IMR-90 (cell line): ENCODE measurements at regions not wholly inside any gene's neighbourhood (a gene's known extent, or its start where the extent isn't known, plus 50 kb on each side); places are given as distances from the start of the nearest gene placed in this dataset.

Experiments
- ATAC-seq: fragments of 200-7000 bp; cut with Tn5 transposase; 2 replicates; pipeline ENCODE4 v1.9.1; 2020; ENCODE audit warnings: low read depth, mild to moderate bottlenecking, moderate library complexity
- BruUV-seq: library from RNA; stranded (reverse); fragments of 400-500 nt; replicated peaks from 2 replicates; lab custom pipeline; 2021; lab: Mats Ljungman, UMichigan
- CTCF ChIA-PET: fragments of 300-600 bp; formaldehyde crosslinking; extraction: SDS; loops from one replicate; lab custom pipeline; 2021; ENCODE audit warnings: antibody characterized with exemption; lab: Yijun Ruan, JAX
- POLR2A ChIA-PET: fragments of 300-600 bp; sonication (Branson Sonifier 250); formaldehyde crosslinking; loops from one replicate; lab custom pipeline; 2022; ENCODE audit warnings: antibody characterized with exemption; ENCODE audit not compliant: unreplicated experiment; lab: Charles Lee
- DNase-seq: peaks from one replicate; pipeline ENCODE4 v3.0.0; 2013
- H2AFZ ChIP-seq: replicated peaks from 2 replicates; pipeline ENCODE3; 2013; ENCODE audit warnings: low read length, mild to moderate bottlenecking; ENCODE audit not compliant: poor library complexity
- H2AK5ac ChIP-seq: 2 replicates; pipeline ENCODE4 v1.6.1; 2013; ENCODE audit warnings: low read depth, low read length, inconsistent platforms
- H2AK9ac ChIP-seq: replicated peaks from 2 replicates; pipeline ENCODE3; 2013; ENCODE audit warnings: mild to moderate bottlenecking, low read depth, low read length, moderate library complexity; ENCODE audit not compliant: poor library complexity
- H2BK120ac ChIP-seq: 2 replicates; pipeline ENCODE4 v1.6.1; 2013; ENCODE audit warnings: low read depth, low read length, inconsistent platforms
- H2BK15ac ChIP-seq: 3 replicates; pipeline ENCODE4 v1.6.1; 2013; ENCODE audit warnings: low read depth, low read length, inconsistent platforms
- H2BK20ac ChIP-seq: 2 replicates; pipeline ENCODE4 v1.6.1; 2013; ENCODE audit warnings: low read depth, mild to moderate bottlenecking, inconsistent platforms, low read length, moderate library complexity
- H2BK5ac ChIP-seq: 2 replicates; pipeline ENCODE4 v1.6.1; 2013; ENCODE audit warnings: mild to moderate bottlenecking, low read depth, low read length, inconsistent platforms; ENCODE audit not compliant: poor library complexity, severe bottlenecking
- H3K14ac ChIP-seq: replicated peaks from 2 replicates; pipeline ENCODE4 v1.6.1; 2013; ENCODE audit warnings: low read depth, low read length, inconsistent platforms
- H3K18ac ChIP-seq: 2 replicates; pipeline ENCODE4 v1.6.1; 2013; ENCODE audit warnings: low read depth, low read length, control low read depth
- H3K23ac ChIP-seq: 2 replicates; pipeline ENCODE4 v1.6.1; 2013; ENCODE audit warnings: low read depth, low read length, inconsistent platforms
- H3K27ac ChIP-seq: 2 replicates; pipeline ENCODE4 v1.5.1; 2013; ENCODE audit warnings: mild to moderate bottlenecking, control low read depth, low read length; ENCODE audit not compliant: insufficient read depth
- H3K27me3 ChIP-seq: 2 replicates; pipeline ENCODE4 v1.6.1; 2013; ENCODE audit warnings: low read length; ENCODE audit not compliant: control insufficient read depth, insufficient read depth
- H3K36me3 ChIP-seq: 2 replicates; pipeline ENCODE4 v1.6.1; 2013; ENCODE audit warnings: low read length, mixed read lengths; ENCODE audit not compliant: control insufficient read depth, insufficient read depth
- H3K4ac ChIP-seq: 2 replicates; pipeline ENCODE4 v1.6.1; 2013; ENCODE audit warnings: low read depth, low read length, inconsistent platforms
- H3K4me1 ChIP-seq: 2 replicates; pipeline ENCODE4 v1.6.1; 2013; ENCODE audit warnings: low read length, mixed read lengths; ENCODE audit not compliant: control insufficient read depth, insufficient read depth
- H3K4me2 ChIP-seq: 2 replicates; pipeline ENCODE4 v1.6.1; 2013; ENCODE audit warnings: low read depth, mild to moderate bottlenecking, control low read depth, low read length, moderate library complexity
- H3K4me3 ChIP-seq: 2 replicates; pipeline ENCODE4 v1.5.1; 2013; ENCODE audit warnings: low read depth, mild to moderate bottlenecking, control low read depth, low read length, moderate library complexity; ENCODE audit not compliant: insufficient read depth
- H3K56ac ChIP-seq: 2 replicates; pipeline ENCODE4 v1.6.1; 2013; ENCODE audit warnings: low read length, inconsistent platforms; ENCODE audit not compliant: insufficient read depth; ENCODE audit errors: extremely low read depth
- H3K79me1 ChIP-seq, 2 experiments: 2 replicates each; pipeline ENCODE4 v1.6.1; 2013; ENCODE audit warnings: low read length in 2 of 2, inconsistent platforms in 1 of 2, low read depth in 1 of 2
- H3K9ac ChIP-seq: 2 replicates; pipeline ENCODE4 v1.6.1; 2013; ENCODE audit warnings: low read depth, low read length, control low read depth
- H3K9me1 ChIP-seq: 2 replicates; pipeline ENCODE4 v1.6.1; 2013; ENCODE audit warnings: low read length, inconsistent platforms; ENCODE audit not compliant: insufficient read depth
- H3K9me3 ChIP-seq: 2 replicates; pipeline ENCODE4 v1.6.1; 2013; ENCODE audit warnings: low read length; ENCODE audit not compliant: control insufficient read depth, insufficient read depth
- H4K20me1 ChIP-seq: 2 replicates; pipeline ENCODE4 v1.6.1; 2013; ENCODE audit warnings: low read length, inconsistent platforms; ENCODE audit not compliant: insufficient read depth
- H4K5ac ChIP-seq: 2 replicates; pipeline ENCODE4 v1.6.1; 2013; ENCODE audit warnings: mild to moderate bottlenecking, low read depth, low read length, control low read depth
- H4K8ac ChIP-seq, 2 experiments: 2 replicates each; pipeline ENCODE4 v1.6.1; 2013; ENCODE audit warnings: low read depth in 2 of 2, low read length in 2 of 2, control low read depth in 1 of 2, inconsistent platforms in 1 of 2
- H4K91ac ChIP-seq: 2 replicates; pipeline ENCODE4 v1.6.1; 2013; ENCODE audit warnings: low read depth, low read length, inconsistent platforms; ENCODE audit not compliant: insufficient read depth
- BHLHE40 ChIP-seq: fragments of 150-350 bp; IDR thresholded peaks from 2 replicates; pipeline ENCODE4 v1.6.1; 2016; ENCODE audit warnings: mild to moderate bottlenecking, low read depth, low read length
- CEBPB ChIP-seq: IDR thresholded peaks from 2 replicates; pipeline ENCODE4 v1.6.1; 2012; ENCODE audit warnings: low read depth, low read length, improper control_type of control experiment
- CHD1 ChIP-seq: IDR thresholded peaks from 2 replicates; pipeline ENCODE4 v1.6.1; 2012; ENCODE audit warnings: low read depth, low read length, improper control_type of control experiment
- CTCF ChIP-seq: conservative IDR thresholded peaks from 2 replicates; pipeline ENCODE4 v1.5.1; 2012; ENCODE audit warnings: mild to moderate bottlenecking, low read depth, low read length, improper control_type of control experiment
- ELK1 ChIP-seq: fragments of 150-350 bp; IDR thresholded peaks from 2 replicates; pipeline ENCODE4 v1.6.1; 2016; ENCODE audit warnings: low read depth, mild to moderate bottlenecking, low read length, moderate library complexity, borderline replicate concordance
- FOS ChIP-seq: fragments of 150-350 bp; IDR thresholded peaks from 2 replicates; pipeline ENCODE4 v1.6.1; 2016; ENCODE audit warnings: low read depth, low read length
- MAFK ChIP-seq: IDR thresholded peaks from 2 replicates; pipeline ENCODE4 v1.6.1; 2012; ENCODE audit warnings: low read depth, low read length, improper control_type of control experiment
- MAZ ChIP-seq: IDR thresholded peaks from 2 replicates; pipeline ENCODE4 v1.6.1; 2012; ENCODE audit warnings: low read depth, mild to moderate bottlenecking, low read length, improper control_type of control experiment, moderate library complexity, borderline replicate concordance
- MXI1 ChIP-seq: IDR thresholded peaks from 2 replicates; pipeline ENCODE4 v1.6.1; 2012; ENCODE audit warnings: low read depth, mild to moderate bottlenecking, low read length, moderate library complexity, borderline replicate concordance
- NFE2L2 ChIP-seq: fragments of 150-350 bp; IDR thresholded peaks from 2 replicates; pipeline ENCODE4 v1.6.1; 2016; ENCODE audit warnings: low read depth, mild to moderate bottlenecking, low read length
- POLR2A ChIP-seq: IDR thresholded peaks from 2 replicates; pipeline ENCODE4 v1.6.1; 2012; ENCODE audit warnings: mild to moderate bottlenecking, low read depth, low read length
- RAD21 ChIP-seq: IDR thresholded peaks from 2 replicates; pipeline ENCODE4 v1.6.1; 2012; ENCODE audit warnings: low read length, improper control_type of control experiment
- RCOR1 ChIP-seq: IDR thresholded peaks from 2 replicates; pipeline ENCODE4 v1.6.1; 2012; ENCODE audit warnings: mild to moderate bottlenecking, low read length, improper control_type of control experiment; ENCODE audit not compliant: insufficient replicate concordance
- RFX5 ChIP-seq: IDR thresholded peaks from 2 replicates; pipeline ENCODE4 v1.8.0; 2012; ENCODE audit warnings: low read depth, mild to moderate bottlenecking, low read length, moderate library complexity
- SMC3 ChIP-seq: fragments of 150-350 bp; IDR thresholded peaks from 2 replicates; pipeline ENCODE4 v1.6.1; 2016; ENCODE audit warnings: low read depth, mild to moderate bottlenecking, antibody characterized with exemption, low read length, moderate library complexity
- USF2 ChIP-seq: fragments of 150-350 bp; IDR thresholded peaks from 2 replicates; pipeline ENCODE4 v1.6.1; 2017; ENCODE audit warnings: mild to moderate bottlenecking, antibody characterized with exemption, low read length, low read depth
- WGBS, 2 experiments: methylation state at CpG; one replicate each; pipeline versions ENCODE4 v1.1.5 to v1.1.7; 2013; ENCODE audit warnings: missing lambda C conversion rate in 2 of 2; ENCODE audit not compliant: insufficient read length in 1 of 2; ENCODE audit errors: extremely low coverage in 2 of 2; 5-methylcytosine and 5-hydroxymethylcytosine counted together
- dilution Hi-C: fragments of 300-500 bp; cut with HindIII; formaldehyde crosslinking; loops from one replicate; pipeline ENCODE4 v1.14.3; 2018; ENCODE audit warnings: low sequenced_read_pairs; ENCODE audit not compliant: unreplicated experiment
- in situ Hi-C: fragments of 300-500 bp; cut with MboI; formaldehyde crosslinking; loops from 3 replicates; pipeline ENCODE4 v1.14.3; 2019; ENCODE audit warnings: low sequenced_read_pairs, inconsistent platforms, mixed read lengths
- intact Hi-C: fragments of 100-400 bp; cut with micrococcal nuclease; formaldehyde crosslinking; loops from 2 replicates; pipeline ENCODE4 v1.10.0; 2022

GRCh38 chr3:79926522-79926921 lies 158.7 kb upstream of the ROBO1 start:
- Histone ChIP-seq H4K20me1 (no peaks in the 10 kb centered on the region), H3K4me3 (no peak overlapping the region), H3K79me1 (no peaks in the 10 kb centered on the region), H3K18ac (no peak overlapping the region), H3K9me3 (peaks cover 8% of the 10 kb centered on the region), H3K36me3 (no peaks in the 10 kb centered on the region), H3K14ac (no peak overlapping the region), H4K8ac (no peak overlapping the region), H3K56ac (no peak overlapping the region), H3K23ac (no peak overlapping the region), H2BK5ac (no peak overlapping the region), H2BK15ac (no peak overlapping the region), H3K9me1 (no peaks in the 10 kb centered on the region), H2BK120ac (no peak overlapping the region), H2BK20ac (no peak overlapping the region), H3K4ac (no peak overlapping the region), H3K27me3 (no peaks in the 10 kb centered on the region), H2AFZ (no peak overlapping the region), H2AK9ac (no peak overlapping the region), H3K4me1 (no peaks in the 10 kb centered on the region), H4K91ac (no peak overlapping the region), H2AK5ac (no peak overlapping the region), H3K4me2 (no peak overlapping the region), H3K27ac (no peak overlapping the region), H3K9ac (no peak overlapping the region), H4K5ac (no peak overlapping the region)
- POLR2A ChIA-PET: no interaction called here
- DNase-seq (no peak), ATAC-seq (no peak)
- dilution Hi-C loops: no loop called here
- intact Hi-C loops: no loop called here
- in situ Hi-C loops: no loop called here
- WGBS, 2 experiments: no CpG with 5 or more reads among the region's 3 CpGs
- TF ChIP-seq BHLHE40 (no peak), USF2 (no peak), CHD1 (no peak), CEBPB (no peak), MAZ (no peak), NFE2L2 (no peak), CTCF (no peak), RCOR1 (no peak), FOS (no peak), RAD21 (no peak), ELK1 (no peak), POLR2A (no peak), MXI1 (no peak), RFX5 (no peak), SMC3 (no peak), MAFK (no peak)
- BruUV-seq: no TSS peak
- CTCF ChIA-PET: no interaction called here
